ENCODE measurements at regions not wholly inside any gene's neighbourhood (a gene's known extent, or its start where the extent isn't known, plus 50 kb on each side); places are given as distances from the start of the nearest gene placed in this dataset.

DNA sequence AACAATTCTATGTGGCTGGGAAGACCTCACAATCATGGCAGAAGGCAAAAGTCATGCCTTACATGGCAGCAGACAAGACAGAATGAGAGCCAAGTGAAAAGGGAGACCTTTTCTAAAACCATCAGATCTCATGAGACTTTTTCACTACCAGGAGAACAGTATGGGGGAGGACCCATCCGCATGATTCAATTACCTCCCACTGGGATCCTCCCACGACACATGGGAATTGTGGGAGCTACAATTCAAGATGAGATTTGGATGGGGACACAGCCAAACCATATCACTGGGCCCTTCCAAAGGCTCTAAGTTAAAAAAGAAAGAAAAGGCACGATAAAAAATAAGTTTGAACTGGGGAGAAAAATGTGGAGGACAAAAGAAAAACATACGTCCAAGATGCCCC lies 406.9 kb upstream of the CDH4 start:
- DNase-seq (ENCODE audit: low read depth) = no peak

DNA sequence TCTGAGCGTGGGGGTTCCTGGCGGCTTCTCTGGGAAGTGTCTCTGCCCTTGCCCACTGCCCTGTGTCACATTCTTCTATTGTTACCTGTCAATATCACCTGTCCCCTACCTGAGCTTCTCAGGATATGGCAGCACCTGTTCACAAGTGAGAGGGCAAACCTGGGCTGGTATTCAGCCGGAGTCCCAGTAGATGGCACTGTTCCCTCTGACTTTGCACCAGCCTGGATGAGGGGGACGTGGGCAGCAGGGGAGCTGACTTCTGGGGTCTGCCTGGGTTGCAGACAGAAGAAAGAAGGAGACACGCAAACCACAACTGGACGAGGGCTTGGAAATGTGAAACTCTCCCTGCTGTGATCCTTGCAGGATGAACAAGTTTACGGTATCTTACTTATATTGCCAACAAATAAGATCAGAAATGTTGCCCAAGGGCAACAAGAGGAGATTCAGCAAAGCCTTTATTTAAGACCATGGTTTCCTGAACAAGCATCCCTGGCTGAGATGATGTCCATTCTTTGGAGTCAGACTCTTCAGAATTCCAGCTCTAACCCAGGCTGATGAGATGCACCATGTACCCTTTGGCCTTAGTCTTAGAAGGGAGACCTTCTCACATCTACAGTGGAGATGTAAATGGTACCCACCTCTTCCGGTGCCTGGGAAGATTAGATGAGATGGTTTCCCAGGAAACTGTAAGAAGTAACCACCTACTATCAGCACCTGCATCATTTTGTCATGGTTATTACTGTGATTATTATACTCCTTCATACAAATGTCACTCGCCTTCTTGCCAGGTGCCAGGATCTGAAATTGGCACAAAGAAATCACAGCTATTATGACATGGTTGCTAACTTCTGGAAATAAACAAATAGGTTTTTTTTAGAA lies 400.0 kb upstream of the CDH4 start:
- no peak for DNase-seq (ENCODE audit: low read depth)

DNA sequence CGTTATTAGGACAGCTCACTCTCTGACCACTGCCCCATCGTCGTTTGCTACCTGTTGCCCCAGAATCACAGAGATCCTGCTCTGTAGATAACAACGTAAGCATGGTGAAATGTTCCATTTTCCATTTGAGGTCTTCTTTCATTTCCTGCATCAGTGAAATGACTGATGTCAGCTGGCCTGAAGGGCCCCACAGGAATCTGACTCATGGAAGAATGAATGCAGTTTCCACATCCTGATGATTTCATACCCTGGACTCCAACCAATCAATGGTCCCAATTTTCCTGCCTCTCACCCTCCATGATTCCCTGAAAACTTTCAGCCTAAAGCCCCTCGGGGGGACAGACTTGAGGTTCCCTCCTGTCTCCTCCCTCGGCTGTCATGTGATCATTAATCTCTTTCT lies 394.4 kb upstream of the CDH4 start:
- no peak for DNase-seq (ENCODE audit: low read depth)

DNA sequence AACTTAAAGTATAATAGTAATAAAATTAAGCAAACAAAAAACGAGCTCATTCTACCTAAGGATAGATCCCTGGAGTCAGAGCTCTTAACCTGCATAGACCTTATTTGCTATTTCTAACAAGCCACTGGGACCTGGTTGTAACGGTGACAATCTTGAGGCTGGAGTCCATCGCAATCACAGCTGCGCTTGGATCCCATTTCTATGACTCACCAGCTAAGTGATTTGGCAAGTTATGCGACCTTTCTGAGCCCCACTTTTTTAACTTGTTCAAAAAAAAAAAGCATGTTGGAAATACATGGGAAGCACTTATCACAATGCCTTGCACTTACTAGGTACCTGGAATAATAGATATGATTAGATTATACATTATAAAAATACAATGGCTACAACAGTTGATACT lies 389.5 kb upstream of the CDH4 start:
- no peak for DNase-seq (ENCODE audit: low read depth)

DNA sequence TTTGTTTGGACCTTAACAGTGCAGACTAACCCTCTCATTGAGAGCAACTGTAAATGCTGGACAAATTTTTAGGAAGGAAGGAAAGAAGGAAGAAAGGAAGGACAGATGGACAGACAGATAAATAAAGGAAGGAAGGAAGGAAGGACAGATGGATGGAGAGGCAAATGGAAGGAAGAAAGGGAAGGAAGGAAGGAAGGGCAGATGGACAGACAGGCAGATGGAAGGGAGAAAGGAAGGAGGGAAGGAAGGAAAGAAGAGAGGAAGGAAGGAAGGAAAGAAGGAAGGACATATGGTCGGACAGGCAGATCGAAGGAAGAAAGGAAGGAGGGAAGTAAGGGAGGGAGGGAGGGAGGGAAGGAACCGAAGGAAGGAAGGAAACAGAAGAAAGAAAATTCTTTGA lies 388.5 kb upstream of the CDH4 start:
- DNase-seq (ENCODE audit: low read depth) = no peak

DNA sequence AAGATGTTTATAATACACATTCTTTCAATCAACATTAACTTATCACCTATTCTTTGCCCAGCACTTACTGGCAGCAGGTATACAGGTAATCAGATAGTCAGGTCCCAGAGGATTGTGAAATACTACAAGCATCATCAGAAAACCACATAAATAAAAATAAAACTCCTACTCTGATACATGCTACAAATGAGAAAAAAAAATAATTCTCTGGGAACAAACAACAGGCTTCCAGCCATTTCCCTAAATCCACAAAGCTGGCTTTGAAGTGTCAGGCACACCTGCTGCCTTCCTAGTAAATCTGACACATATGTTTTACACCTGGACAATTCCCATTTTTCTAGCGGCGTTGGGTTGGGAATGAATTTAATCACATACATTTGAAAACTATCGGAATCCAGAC lies 384.5 kb upstream of the CDH4 start:
- no peak for DNase-seq (ENCODE audit: low read depth)

DNA sequence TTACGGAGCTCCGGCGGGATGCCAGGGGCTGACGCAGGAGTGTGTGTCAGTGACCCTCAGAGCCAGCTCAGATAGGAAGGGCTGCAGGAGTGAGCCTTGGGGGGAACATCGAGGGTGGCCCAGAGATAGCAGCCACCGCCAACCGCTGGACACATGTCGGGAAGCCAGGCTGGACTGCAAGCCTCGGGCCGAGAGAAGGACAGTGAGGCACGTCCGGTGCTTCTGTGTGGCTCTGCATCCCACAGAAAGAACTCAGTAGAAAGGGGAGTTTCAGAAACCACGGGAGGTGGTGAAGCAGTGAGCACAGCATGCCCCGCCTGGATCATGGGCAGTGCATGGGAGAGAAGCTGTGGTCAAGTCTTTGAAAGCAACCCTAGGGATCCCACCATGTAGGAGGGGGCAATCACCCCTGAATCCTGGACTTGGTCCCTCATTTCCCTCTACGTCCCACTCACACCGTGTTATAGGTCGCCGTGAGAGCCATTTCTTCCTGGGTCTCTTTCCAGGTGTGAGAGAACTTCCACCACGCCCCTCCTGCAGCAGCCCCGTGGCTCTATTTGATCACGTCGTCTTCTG lies 383.7 kb upstream of the CDH4 start:
- no peak for DNase-seq (ENCODE audit: low read depth)

DNA sequence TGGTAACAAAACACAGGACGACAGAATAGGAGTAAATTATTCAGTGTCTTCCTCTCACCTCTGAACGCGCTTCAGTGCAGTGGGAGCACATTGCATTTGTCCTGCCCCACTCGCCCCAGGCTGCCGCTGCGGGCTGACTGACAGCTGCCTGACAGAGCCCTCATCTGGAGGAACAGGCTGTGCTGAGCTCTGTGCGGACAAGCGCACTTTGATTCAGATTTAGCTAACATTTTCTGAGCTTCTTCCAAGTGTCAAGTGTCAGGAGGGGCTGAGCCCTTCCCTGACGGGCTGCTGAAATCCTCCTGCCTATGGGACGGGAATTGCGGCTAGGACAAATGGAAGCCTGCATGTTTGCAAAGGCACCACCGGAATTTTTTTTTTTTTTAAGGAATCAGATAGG lies 383.0 kb upstream of the CDH4 start:
- DNase-seq (ENCODE audit: low read depth) = no peak

DNA sequence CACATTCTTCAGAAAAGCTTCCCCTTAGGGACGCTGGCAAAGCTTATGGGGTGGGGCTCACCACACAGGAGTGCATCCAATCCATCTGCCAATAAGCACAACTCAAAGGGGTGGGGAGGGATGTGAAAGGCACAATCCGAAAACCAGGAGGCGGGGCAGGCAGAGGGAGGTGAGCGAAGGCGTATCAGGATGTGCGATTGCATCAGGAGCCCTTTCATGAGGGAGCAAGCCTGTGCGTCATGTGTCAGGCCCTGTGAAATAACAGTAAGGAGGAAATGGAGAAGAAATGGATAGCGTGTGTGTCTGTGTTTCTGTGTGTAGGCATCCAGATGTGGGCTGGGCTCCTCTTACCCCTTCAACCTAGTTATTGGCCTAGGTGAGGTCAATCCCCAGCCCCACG lies 382.4 kb upstream of the CDH4 start:
- no peak for DNase-seq (ENCODE audit: low read depth)

DNA sequence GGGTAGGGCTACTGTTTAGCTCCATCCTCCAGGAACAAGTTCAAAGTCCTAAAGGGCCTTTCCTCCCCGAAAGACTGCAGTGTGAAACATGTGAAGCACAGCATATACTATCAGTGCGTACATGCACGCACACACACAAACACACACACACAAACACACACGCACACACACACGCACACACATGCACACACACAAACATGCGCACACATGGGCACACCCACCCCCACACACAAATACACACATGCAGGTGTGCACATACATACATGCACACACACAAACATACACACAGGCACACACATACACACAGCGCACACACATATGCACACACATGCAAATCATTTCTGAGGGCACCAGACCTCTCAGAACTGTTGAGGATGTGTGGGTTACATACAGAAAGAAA lies 382.0 kb upstream of the CDH4 start:
- DNase-seq (ENCODE audit: low read depth) = no peak

DNA sequence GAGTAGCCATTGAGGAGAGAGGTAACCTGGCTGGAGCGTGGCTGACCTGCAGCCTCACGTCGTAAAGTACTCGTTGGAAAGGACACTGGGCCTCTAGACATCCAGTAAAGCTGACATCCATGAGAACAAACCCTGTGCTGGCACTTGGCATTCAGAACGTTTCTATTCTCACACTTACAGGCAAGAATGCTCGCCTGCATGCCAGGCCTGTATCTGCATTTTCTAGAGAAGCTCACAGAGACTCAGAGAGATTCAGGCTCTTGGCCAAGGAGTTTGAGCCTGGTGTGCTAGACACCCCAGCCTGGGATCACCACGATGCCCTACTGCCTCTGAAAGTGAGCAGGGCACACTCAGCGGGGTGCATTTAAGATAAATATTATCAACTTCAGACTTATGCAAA lies 379.8 kb upstream of the CDH4 start:
- no peak for DNase-seq (ENCODE audit: low read depth)

DNA sequence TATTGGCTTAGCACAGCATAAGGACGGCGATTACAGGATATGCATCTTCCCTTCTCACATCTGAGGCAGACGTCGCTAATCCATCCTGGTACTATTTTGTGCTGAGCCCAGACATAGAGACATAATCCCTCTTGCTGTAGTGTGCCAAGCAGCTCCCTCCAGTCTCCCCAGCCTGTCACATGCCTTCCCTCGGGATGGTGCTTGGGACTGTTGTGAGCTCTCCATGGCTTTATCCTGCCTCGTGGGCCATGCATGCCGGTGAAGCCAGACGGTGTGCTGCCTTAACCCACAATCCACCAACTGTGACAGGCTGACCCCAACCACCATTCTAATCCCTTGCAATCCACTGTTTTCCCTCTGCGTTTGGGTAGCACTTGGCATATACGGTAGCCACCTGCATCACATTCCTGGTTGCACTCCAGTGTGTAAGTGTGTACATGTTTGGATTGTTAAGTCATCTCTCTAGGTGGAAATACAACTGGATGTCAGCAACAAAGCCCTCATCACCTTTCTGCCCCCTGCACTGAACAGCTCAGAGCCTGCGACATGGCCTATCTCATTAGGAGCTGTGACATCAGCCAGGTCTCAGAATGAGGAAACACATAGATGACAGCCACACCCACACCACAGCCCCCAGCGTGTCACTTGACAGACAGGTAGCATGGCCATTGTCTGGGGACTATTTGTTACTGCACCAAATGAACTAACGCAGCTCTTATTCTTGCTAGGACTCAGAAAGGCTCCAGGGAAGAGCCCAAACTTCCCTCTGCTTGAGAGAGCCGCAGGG lies 374.8 kb upstream of the CDH4 start:
- DNase-seq (ENCODE audit: low read depth) = no peak

DNA sequence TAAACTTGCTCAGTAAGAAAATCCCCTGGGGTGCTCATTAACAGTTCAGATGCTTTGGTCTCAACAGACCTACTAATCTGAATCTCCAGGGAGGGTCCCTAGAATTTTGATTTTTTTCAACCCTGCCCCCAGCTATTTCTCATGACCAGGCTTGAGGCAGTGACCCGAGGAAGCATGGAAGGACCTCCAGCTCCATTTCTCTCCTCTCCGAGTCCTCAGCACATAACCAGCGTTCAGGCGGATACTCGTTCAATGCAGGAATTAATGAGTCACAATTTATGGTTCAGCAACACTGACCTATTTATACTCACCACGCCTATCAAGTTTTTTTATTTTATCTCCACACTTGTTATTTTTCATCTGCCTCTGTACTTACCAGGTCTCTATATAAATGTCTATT lies 369.2 kb upstream of the CDH4 start:
- no peak for DNase-seq (ENCODE audit: low read depth)

DNA sequence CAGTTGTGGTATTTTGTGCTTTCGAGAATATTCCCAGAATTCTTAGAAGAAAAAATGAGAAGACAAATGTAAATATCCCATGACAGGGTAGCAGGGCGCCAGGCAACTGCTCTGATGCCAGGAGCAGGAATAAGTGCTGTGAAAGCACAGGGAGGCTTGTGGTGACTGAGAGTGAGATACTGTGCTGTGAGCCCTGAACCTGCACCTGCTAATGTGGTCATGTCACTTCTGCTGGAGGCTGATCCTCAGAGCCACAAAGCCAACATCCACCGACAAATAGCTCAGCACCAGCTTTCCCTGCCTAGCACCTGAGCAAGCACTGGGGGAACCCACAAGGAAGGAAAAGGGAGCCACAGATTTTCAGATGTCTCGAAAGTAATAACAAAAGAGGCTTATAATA lies 368.6 kb upstream of the CDH4 start:
- DNase-seq (ENCODE audit: low read depth) = no peak

DNA sequence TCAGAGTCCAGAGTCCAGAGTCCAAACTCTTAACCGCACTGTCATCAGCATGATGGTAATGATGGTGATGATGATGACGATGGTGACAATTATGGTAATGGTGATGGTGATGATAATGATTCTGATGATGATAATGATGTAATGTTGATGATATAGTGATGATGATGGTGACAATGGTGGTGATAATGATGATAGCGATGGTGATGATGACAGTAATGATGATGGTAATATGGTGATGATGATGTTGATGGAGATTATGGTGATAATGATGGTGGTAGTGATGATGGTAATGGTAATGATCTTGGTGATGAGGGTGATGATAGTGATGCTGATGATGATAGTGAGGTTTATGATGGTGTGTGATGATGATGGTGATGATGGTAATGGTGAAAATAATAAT lies 367.8 kb upstream of the CDH4 start:
- DNase-seq (ENCODE audit: low read depth) = no peak

DNA sequence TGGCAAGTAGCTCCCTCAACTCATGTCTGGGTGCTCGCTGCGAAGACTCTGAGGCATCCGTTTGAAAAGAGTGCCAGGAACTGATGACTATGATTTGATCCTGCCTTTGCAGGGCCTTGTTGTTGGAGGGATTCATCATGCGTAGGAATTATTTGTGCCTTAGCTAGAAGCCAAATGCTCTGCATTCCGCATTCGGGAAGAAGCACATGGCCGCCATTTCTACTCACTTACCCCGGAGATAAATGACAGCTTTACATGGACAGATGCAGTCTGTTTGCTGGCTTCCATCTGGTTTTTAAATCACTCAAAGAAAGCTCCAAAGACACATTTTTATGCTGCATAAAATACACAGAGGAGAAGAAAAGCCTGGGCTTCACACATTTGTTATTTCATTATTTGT lies 363.3 kb upstream of the CDH4 start:
- no peak for DNase-seq (ENCODE audit: low read depth)

DNA sequence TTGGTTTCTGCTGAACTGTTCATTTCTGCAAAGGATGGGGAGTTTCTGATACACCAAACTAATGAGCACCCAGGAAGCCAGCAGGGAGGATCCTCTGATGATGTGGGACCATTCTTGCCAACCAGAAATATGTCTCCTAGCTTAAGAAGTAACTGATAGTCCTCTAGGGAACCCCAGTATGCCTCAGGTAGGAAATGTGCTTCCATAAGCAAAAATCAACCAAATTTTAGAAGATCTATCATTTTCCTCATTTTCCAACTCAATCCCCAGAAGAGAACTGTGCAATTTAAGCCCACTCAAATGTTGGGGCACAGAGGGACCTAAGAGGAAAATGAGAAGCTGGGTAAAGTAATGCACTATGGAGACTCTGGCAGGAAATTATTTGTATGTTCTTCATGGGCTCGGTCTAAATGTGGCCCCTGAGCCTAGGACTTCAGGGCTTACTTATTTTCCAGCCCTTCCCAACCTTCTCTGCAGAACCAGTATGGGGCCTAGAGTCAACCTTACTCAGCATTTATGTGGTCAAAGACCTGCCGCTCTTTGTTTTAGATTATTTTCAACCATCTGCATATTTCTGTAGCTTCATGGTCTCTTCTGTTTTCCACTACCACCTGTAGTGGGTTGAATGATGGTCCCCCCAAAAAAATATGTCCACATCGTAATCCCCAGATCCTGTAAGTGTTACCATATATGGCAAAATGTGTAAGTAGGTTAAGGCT lies 359.8 kb upstream of the CDH4 start:
- no peak for DNase-seq (ENCODE audit: low read depth)

DNA sequence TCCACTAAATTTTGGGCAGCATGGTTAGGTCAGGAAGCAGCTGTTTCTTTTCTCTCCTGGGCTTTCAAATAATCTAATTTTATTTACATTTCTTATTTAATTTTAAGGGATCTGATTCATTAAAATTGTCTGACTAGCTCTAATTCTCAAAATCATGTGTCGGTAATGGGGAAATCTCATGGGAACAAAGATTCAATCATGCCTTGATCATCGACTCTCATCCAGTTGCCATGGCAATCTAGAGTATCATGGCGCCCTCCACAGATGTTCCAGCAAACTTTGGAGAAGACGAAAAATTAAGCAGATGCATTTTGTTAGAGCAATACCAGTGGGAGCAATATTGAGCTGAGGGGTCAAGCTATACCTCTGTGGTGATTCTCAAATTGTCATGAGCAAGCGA lies 358.0 kb upstream of the CDH4 start:
- no peak for DNase-seq (ENCODE audit: low read depth)

DNA sequence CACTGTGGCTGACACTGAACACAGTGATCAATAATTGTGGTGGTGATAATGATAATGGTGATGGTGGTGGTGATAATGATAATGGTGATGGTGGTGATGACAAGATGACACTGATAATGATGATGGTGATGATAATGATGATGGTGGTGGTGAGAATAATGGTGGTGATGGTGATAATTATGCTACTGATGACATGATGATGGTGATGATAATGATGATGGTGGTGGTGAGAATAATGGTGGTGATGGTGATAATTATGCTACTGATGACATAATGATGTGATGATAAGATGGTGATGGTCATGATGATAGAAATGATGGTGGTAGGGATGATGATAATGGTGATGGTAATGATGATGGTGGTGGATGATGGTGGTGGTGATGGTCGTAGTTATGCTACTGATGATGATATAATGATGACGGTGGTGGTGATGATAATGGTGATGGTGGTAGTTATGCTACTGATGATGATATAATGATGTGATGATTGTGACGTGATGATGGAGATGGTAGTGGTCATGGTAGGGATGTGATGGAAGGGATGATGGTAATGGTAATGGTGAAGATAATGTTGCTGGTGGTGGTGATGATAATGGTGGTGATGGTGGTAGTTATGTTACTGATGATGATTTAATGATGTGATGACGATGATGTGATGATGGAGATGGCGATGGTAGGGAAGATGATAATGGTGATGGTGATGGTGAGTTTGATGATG lies 356.5 kb upstream of the CDH4 start:
- DNase-seq (ENCODE audit: low read depth) = no peak

DNA sequence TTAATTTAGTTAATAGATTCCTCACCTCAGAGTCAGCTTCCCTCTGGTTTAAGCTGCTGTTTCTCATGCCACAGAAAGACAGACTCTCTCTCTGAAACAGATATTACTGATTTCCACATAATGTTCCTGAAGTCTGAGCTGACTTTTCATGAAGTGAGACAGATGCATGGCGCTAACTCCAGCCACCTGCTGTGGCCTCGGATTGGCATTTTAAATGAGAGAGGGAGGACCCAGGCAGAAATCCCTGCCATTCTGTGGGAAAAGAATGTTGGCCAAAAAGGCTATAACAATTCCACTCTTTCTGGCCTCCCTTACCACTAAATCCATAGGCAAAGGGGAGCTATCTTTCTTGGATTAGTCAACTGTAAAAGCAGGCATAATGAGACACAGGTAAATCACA lies 354.1 kb upstream of the CDH4 start:
- no peak for DNase-seq (ENCODE audit: low read depth)

DNA sequence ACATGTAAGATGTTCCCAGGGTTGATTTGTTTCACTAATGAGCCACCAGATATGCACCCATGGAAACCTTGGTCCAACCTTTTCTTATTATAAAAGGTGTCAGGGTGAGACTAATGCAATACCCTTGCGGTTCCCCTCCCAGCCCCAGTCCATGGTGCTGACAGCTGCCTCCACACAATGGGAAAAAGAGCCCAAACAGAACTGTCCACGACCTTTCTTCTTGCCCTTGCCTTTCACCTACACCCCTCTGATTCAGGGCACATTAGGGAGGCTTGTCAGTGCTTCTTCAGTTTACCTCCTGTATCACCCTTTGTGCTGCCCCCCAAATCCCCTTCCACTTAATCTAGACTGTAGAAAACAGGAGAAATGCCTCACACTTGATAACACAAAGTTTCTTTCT lies 352.7 kb upstream of the CDH4 start:
- no peak for DNase-seq (ENCODE audit: low read depth)

DNA sequence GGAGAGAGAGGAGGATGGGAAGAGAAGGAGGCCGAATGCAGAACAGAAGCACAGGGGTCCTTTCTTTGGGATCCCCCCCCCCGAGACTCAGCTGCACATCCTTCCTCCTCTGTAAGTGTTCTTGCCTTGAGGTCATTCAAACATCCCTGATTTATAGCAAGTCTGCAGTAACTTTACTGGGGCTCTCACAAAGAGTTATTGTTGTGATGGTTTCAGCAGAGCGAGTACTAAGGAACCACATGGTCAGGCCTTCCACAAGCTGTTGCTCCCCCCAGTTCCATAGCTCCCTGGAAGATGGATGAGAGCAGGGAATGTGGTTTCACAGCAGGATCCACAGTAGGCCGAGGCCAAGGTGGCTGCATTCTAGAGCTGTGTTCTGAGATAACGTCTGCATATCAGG lies 351.4 kb upstream of the CDH4 start:
- no peak for DNase-seq (ENCODE audit: low read depth)

Measured in T follicular helper cell (primary cell).